WERI-Rb-1 (cell line): ENCODE measurements at regions not wholly inside any gene's neighbourhood (a gene's known extent, or its start where the extent isn't known, plus 50 kb on each side); places are given as distances from the start of the nearest gene placed in this dataset.
A peak's percentile ranks its signal among the peaks of the same experiment; 100 is the strongest.

Experiments used
- DNase-seq: peaks from one replicate; pipeline ENCODE4 v3.0.0-alpha.2; 2020
- H3K27ac ChIP-seq: fragments of 250-450 bp; sonication (Bioruptor Pico); 2 replicates; pipeline ENCODE4 v1.5.1; 2020; ENCODE audit warnings: mild to moderate bottlenecking, moderate library complexity
- H3K27me3 ChIP-seq: fragments of 250-450 bp; sonication (Bioruptor Pico); 2 replicates; pipeline ENCODE4 v1.5.1; 2021; ENCODE audit warnings: mild to moderate bottlenecking, low read depth, moderate library complexity; ENCODE audit not compliant: insufficient read depth, severe bottlenecking
- H3K36me3 ChIP-seq: fragments of 250-450 bp; sonication (Bioruptor Pico); 2 replicates; pipeline ENCODE4 v1.5.1; 2020; ENCODE audit warnings: mild to moderate bottlenecking, moderate library complexity
- H3K4me3 ChIP-seq: 2 replicates; pipeline ENCODE4 v1.5.1; 2011; ENCODE audit warnings: low read depth, mild to moderate bottlenecking, control low read depth, low read length
- H3K9me3 ChIP-seq: fragments of 250-450 bp; sonication (Bioruptor Pico); 2 replicates; pipeline ENCODE4 v1.5.1; 2021; ENCODE audit warnings: mild to moderate bottlenecking, moderate library complexity; ENCODE audit not compliant: severe bottlenecking
- TF ChIP-seq, protein P1 (sequence below): IDR thresholded peaks from 2 replicates; pipeline ENCODE4 v1.5.1; 2011; ENCODE audit warnings: low read depth, mild to moderate bottlenecking, control low read depth, inconsistent platforms, low read length

DNA sequence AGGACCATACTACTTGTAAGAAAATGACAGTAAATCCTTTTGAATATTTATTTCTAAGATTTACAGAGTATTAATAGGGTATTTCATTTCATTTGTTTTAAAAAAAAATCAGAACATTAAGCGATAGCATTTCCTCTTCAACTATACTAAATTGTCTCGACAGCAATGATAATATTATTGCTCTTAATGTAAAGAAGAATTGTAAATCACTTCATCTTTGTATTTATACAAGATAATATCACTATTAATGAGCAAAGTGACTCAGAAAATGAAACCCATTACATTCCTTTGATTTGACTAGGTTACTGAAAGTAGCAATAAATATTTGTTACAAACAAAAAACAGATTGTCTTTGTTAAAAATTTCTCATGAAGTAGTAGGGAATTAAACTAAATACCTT, 131.1 kb upstream of the CNTN4 start:
- Histone ChIP-seq H3K27ac (no peak overlapping the region), H3K9me3 (no peaks in the 10 kb centered on the region), H3K4me3 (no peak overlapping the region), H3K27me3 (no peaks in the 10 kb centered on the region), H3K36me3 (no peaks in the 10 kb centered on the region)
- DNase-seq, result no peak
- TF ChIP-seq, protein P1, sequence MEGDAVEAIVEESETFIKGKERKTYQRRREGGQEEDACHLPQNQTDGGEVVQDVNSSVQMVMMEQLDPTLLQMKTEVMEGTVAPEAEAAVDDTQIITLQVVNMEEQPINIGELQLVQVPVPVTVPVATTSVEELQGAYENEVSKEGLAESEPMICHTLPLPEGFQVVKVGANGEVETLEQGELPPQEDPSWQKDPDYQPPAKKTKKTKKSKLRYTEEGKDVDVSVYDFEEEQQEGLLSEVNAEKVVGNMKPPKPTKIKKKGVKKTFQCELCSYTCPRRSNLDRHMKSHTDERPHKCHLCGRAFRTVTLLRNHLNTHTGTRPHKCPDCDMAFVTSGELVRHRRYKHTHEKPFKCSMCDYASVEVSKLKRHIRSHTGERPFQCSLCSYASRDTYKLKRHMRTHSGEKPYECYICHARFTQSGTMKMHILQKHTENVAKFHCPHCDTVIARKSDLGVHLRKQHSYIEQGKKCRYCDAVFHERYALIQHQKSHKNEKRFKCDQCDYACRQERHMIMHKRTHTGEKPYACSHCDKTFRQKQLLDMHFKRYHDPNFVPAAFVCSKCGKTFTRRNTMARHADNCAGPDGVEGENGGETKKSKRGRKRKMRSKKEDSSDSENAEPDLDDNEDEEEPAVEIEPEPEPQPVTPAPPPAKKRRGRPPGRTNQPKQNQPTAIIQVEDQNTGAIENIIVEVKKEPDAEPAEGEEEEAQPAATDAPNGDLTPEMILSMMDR, result no peak

DNA sequence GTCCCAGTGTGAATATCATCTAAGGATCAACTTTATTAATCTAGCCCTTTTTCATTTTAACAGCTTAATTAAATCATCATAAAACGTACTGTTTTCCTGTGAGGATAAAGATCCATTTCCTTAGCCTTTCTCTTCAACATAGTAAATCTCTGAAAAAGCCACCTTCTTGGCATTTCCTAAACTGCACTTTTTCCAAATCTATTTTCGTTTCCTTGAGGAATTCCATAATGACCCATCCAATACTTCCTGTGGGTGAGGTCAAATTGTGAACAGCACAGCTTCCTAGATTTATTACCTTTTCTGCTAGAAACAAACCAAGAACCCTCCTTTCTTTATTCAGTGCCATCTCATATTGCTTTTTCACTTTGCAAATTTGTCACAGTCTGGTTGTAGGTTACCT, 129.4 kb upstream of the CNTN4 start:
- no peaks in the 10 kb centered on the region for H3K9me3 ChIP-seq
- no peaks in the 10 kb centered on the region for H3K27me3 ChIP-seq
- no peak overlapping the region for H3K27ac ChIP-seq
- TF ChIP-seq, protein P1, result no peak
- H3K36me3 ChIP-seq, result no peaks in the 10 kb centered on the region
- DNase-seq, result no peak
- H3K4me3 ChIP-seq, result no peak overlapping the region

DNA sequence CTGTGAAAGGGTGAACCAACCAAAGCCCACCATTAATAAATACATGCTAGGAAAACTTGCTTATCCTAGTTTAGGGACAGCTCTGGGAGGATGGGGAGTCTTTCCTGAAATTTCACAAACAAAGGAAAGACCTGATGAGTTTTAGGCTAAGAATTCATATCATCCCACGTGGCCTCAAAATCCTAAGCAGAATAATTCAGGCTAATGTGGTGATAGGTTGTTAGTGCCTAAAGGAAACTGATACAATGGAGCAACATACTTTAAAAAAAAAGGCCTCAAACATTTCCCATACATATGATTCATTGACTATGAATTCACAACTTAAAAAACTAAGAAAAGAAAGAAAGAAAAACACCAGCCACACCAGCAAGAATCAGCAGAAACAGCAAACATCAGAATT, 126.9 kb upstream of the CNTN4 start:
- TF ChIP-seq, protein P1, result no peak
- Histone ChIP-seq H3K4me3 (no peak overlapping the region), H3K27ac (no peak overlapping the region), H3K9me3 (no peaks in the 10 kb centered on the region), H3K36me3 (no peaks in the 10 kb centered on the region), H3K27me3 (no peaks in the 10 kb centered on the region)
- DNase-seq, result no peak

DNA sequence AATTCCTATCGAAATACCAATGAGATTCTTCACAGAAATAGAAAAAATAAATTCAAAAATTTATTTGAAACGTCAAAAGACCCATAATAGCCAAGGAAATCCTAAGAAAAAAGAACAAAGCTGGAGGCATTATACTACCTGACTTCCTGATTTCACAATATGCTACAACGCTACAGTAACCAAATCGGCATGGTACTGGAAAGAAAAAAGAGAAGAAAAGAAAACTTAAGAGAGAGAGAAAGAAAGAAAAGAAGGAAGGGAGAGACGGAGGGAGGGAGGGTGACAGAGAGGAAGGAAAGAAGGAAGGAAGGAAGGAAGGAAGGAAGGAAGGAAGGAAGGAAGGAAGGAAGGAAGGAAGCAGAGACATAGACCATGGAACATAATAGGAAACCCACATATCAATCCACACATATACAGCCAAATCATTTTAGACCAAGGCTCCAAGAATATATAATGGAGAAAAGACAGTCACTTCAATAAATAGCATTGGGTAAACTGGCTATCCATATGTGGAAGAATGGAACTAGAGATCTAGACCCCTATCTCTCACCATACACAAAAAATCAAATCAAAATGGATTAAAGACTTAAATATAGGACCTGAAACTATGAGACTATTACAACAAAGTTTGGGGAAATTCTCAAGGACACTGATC, 118.6 kb upstream of the CNTN4 start:
- Histone ChIP-seq H3K9me3 (no peaks in the 10 kb centered on the region), H3K4me3 (no peak overlapping the region), H3K27ac (no peak overlapping the region), H3K36me3 (no peaks in the 10 kb centered on the region), H3K27me3 (no peaks in the 10 kb centered on the region)
- TF ChIP-seq, protein P1, result no peak
- DNase-seq, result no peak

DNA sequence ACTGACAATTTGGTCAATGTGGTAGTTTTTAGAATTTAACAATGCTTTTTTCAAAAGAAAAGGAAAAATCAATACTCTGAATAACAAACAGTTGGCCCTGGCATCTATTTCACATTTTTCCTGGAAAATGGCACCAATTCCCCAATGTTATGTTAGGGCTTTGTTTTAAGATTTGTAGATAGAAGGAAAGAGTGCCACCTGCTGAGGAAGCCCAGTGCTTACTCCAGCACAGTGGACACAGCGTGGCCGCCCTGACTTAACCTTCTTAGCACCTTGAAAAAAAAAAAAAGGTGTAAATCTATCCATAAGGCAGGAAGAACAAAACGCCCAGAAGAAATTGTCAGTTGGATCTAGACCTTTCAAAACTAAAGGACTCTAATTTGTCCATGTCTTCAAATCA, 110.7 kb upstream of the CNTN4 start:
- Histone ChIP-seq H3K36me3 (no peaks in the 10 kb centered on the region), H3K4me3 (no peak overlapping the region), H3K27ac (no peak overlapping the region), H3K27me3 (no peaks in the 10 kb centered on the region), H3K9me3 (no peaks in the 10 kb centered on the region)
- DNase-seq, result peak; percentile 68
- TF ChIP-seq, protein P1, result peak; percentile 66

DNA sequence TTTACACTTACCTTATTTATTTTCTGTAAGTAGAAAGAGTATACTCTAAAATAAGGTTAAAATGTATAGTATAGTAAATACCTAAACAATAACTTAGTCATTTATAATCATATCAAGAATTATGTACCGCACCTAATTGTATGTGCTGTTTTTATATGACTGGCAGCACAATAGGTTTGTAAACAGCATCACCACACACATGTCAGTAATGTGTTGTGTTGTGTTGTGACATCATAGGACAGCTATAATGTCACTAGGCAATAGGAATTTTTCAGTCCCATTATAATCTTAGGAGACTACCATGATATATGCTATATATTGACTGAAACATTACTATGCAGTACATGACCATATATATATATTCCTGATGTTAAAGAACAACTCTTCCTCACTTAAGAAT, 99.9 kb upstream of the CNTN4 start:
- Histone ChIP-seq H3K4me3 (no peak overlapping the region), H3K27me3 (no peaks in the 10 kb centered on the region), H3K36me3 (no peaks in the 10 kb centered on the region), H3K9me3 (no peaks in the 10 kb centered on the region), H3K27ac (no peak overlapping the region)
- TF ChIP-seq, protein P1, result no peak
- no peak for DNase-seq
